ENCODE measurements at regions not wholly inside any gene's neighbourhood (a gene's known extent, or its start where the extent isn't known, plus 50 kb on each side); places are given as distances from the start of the nearest gene placed in this dataset.

GRCh38 chr6:150733726-150734125 lies 131.8 kb upstream of the MTHFD1L start:
- Histone ChIP-seq H3K18ac (ENCODE audit: extremely low read depth, low read length) (no peak overlapping the region), H3K79me2 (ENCODE audit: control insufficient read depth in 1 of 2, insufficient read depth in 2 of 2, low read length in 2 of 2) (no peaks in the 10 kb centered on the region), H3K27ac (ENCODE audit: low read depth, low read length) (no peak overlapping the region), H2AK5ac (ENCODE audit: low read depth, low read length) (no peak overlapping the region), H3K4me1 (replicated peaks in 1 of 4; ENCODE audit: control insufficient read depth in 3 of 4, insufficient read depth in 4 of 4, low read length in 3 of 4) (no peaks in the 10 kb centered on the region), H3K4ac (replicated peaks; ENCODE audit: insufficient read length, low read depth, low read length) (no peak overlapping the region), H2BK15ac (ENCODE audit: low read length) (no peak overlapping the region), H2BK20ac (ENCODE audit: low read length) (no peak overlapping the region), H3K9me3 (ENCODE audit: insufficient read depth in 2 of 2, low read depth in 1 of 2, low read length in 1 of 2) (no peaks in the 10 kb centered on the region), H3K36me3 (ENCODE audit: control insufficient read depth in 2 of 4, insufficient read depth in 4 of 4, low read length in 3 of 4) (no peaks in the 10 kb centered on the region), H4K5ac (ENCODE audit: insufficient read length, low read depth, low read length) (no peak overlapping the region), H2AFZ (ENCODE audit: low read length) (no peak overlapping the region), H2BK12ac (ENCODE audit: low read depth, low read length) (no peak overlapping the region), H3K27me3 (replicated peaks in 1 of 4; ENCODE audit: control insufficient read depth in 3 of 4, extremely low read depth in 1 of 4, insufficient read depth in 3 of 4, low read length in 3 of 4) (no peaks in the 10 kb centered on the region), H3K4me2 (ENCODE audit: insufficient read depth in 1 of 2, low read depth in 2 of 2, low read length in 2 of 2) (no peak overlapping the region), H3K23me2 (ENCODE audit: low read depth, low read length) (no peaks in the 10 kb centered on the region), H2BK5ac (ENCODE audit: low read depth, low read length) (no peak overlapping the region), H3K4me3 (ENCODE audit: extremely low read depth in 1 of 4, insufficient read depth in 2 of 4, low read depth in 3 of 4, low read length in 4 of 4) (no peak overlapping the region), H4K20me1 (replicated peaks in 1 of 2; ENCODE audit: control insufficient read depth in 1 of 2, insufficient read depth in 2 of 2, low read length in 2 of 2) (no peaks in the 10 kb centered on the region), H4K91ac (replicated peaks; ENCODE audit: insufficient read length, low read length) (no peak overlapping the region), H3K23ac (ENCODE audit: insufficient read length) (no peak overlapping the region), H4K8ac (ENCODE audit: extremely low read depth, insufficient read depth, low read length) (no peak overlapping the region; the same call in 1 of the 2 replicates), H3K14ac (ENCODE audit: insufficient read length) (no peak overlapping the region), H3K9ac (replicated peaks in 1 of 4; ENCODE audit: extremely low read depth in 1 of 4, low read depth in 3 of 4, low read length in 3 of 4) (no peak overlapping the region), H3K79me1 (ENCODE audit: low read depth, low read length) (no peaks in the 10 kb centered on the region), H2BK120ac (replicated peaks; ENCODE audit: low read depth, low read length) (no peak overlapping the region), H3K56ac (replicated peaks; ENCODE audit: insufficient read length, low read depth, low read length) (no peak overlapping the region)
- TF ChIP-seq RXRA (IDR thresholded peaks at IDR 0.05; ENCODE audit: insufficient read depth, low read depth, low read length): no peak
- TF ChIP-seq RAD21 (IDR thresholded peaks at IDR 0.05 in 1 of 2, conservative IDR thresholded peaks at IDR 0.05 in 1 of 2; ENCODE audit: low read depth in 2 of 2, low read length in 2 of 2): no peak
- TF ChIP-seq BACH1 (IDR thresholded peaks at IDR 0.05; ENCODE audit: low read length): no peak
- TF ChIP-seq CBX5 (IDR thresholded peaks at IDR 0.05; ENCODE audit: low read depth, low read length): no peak
- TF ChIP-seq CREB1 (IDR thresholded peaks at IDR 0.05): no peak
- TF ChIP-seq SIN3A (conservative IDR thresholded peaks at IDR 0.05 in 1 of 2, IDR thresholded peaks at IDR 0.05 in 1 of 2; ENCODE audit: low read depth in 1 of 2, low read length in 2 of 2): no peak
- TF ChIP-seq TCF12 (IDR thresholded peaks at IDR 0.05; ENCODE audit: low read depth, low read length): no peak
- no peak for TF ChIP-seq HDAC6 (IDR thresholded peaks at IDR 0.05; ENCODE audit: low read depth, low read length)
- TF ChIP-seq CEBPB (IDR thresholded peaks at IDR 0.05; ENCODE audit: low read depth, low read length): no peak
- no peak for TF ChIP-seq JUN (IDR thresholded peaks at IDR 0.05; ENCODE audit: low read depth, low read length)
- no peak for TF ChIP-seq SRF (IDR thresholded peaks at IDR 0.05; ENCODE audit: low read depth, low read length)
- ChIA-PET CTCF (ENCODE audit: partially characterized antibody) (interaction anchor here (0.5 to 0.9 kb wide), 2 partner anchors 8 to 653 kb away, joined by 3 to 4 read pairs; no protein-coding TSS in a partner anchor), POLR2A (ENCODE audit: partially characterized antibody) (interaction anchor here (0.8 to 1.1 kb wide), 2 partner anchors 9 to 29 kb away, joined by 3 read pairs; no protein-coding TSS in a partner anchor)
- no peak for FAIRE-seq
- 90% methylated on average over 21 of the region's 21 CpGs; no CpG with 5 or more reads in 1 of the 2 experiments for WGBS, 2 experiments (ENCODE audit: extremely low coverage in 1 of 2, insufficient coverage in 1 of 2, insufficient read length in 1 of 2, insufficient replicate concordance in 2 of 2, low coverage in 1 of 2, low lambda C conversion rate in 2 of 2, missing lambda C conversion rate in 1 of 2)
- no peak for DNase-seq (ENCODE audit: low read depth in 1 of 2, low spot score in 2 of 2)

All from H1 (cell line).